HCT116 (cell line): ENCODE measurements at regions not wholly inside any gene's neighbourhood (a gene's known extent, or its start where the extent isn't known, plus 50 kb on each side); places are given as distances from the start of the nearest gene placed in this dataset.

Experiments used
- ATAC-seq: fragments of 200-7000 bp; cut with Tn5 transposase; 2 replicates; pipeline ENCODE4 v1.9.1; 2020; ENCODE audit warnings: mild to moderate bottlenecking, moderate library complexity
- BruUV-seq: library from RNA; stranded (reverse); fragments of 400-500 nt; replicated peaks from 2 replicates; lab custom pipeline; 2021; lab: Mats Ljungman, UMichigan
- CTCF ChIA-PET: fragments of 300-600 bp; sonication (Branson Sonifier 250); formaldehyde crosslinking; loops from one replicate; lab custom pipeline; 2021; ENCODE audit warnings: antibody characterized with exemption; lab: Charles Lee
- POLR2A ChIA-PET: fragments of 300-600, 350-600 bp; sonication (Branson Sonifier 250); formaldehyde crosslinking; loops from one replicate; lab custom pipeline; 2021; ENCODE audit warnings: antibody characterized with exemption; lab: Charles Lee
- RAD21 ChIA-PET, 2 experiments: fragments of 300-600 bp; sonication (Branson Sonifier 250); formaldehyde crosslinking; loops; one replicate each; lab custom pipeline; 2023; ENCODE audit warnings: low total read pairs in 2 of 2; ENCODE audit not compliant: uncharacterized antibody in 2 of 2, unreplicated experiment in 2 of 2, low non-redundant PET in 1 of 2; lab: Charles Lee
- DNase-seq: peaks from one replicate; pipeline ENCODE4 v3.0.0-alpha.2; 2010; ENCODE audit warnings: low read depth, low spot score
- H2AFZ ChIP-seq: fragments of 200-600 bp; shearing (Covaris generic), sonication (generic); 2 replicates; pipeline ENCODE4 v1.6.1; 2017; ENCODE audit warnings: low read depth, mixed run types, mixed read lengths, antibody characterized with exemption, low read length; ENCODE audit not compliant: poor library complexity, severe bottlenecking
- H3K27ac ChIP-seq: 2 replicates; pipeline ENCODE4 v1.5.1; 2012; ENCODE audit warnings: low read depth, low read length
- H3K27me3 ChIP-seq: fragments of 200-600 bp; sonication (generic); 2 replicates; pipeline ENCODE4 v1.6.1; 2016; ENCODE audit warnings: mixed run types, low read length, mixed read lengths; ENCODE audit not compliant: insufficient read depth
- H3K36me3 ChIP-seq, 2 experiments: fragments of 200-500 bp in 1 of 2; fragments of 200-600 bp in 1 of 2; sonication (Bioruptor generic) in 1 of 2; sonication (generic) in 1 of 2; 2 replicates each; pipeline versions ENCODE4 v1.5.1 to v1.6.1; 2014 to 2016; ENCODE audit warnings: low read length in 2 of 2, inconsistent platforms in 1 of 2, mixed read lengths in 1 of 2, mixed run types in 1 of 2; ENCODE audit not compliant: insufficient read depth in 2 of 2, control insufficient read depth in 1 of 2
- H3K4me1 ChIP-seq, 2 experiments: fragments of 200-600 bp in 1 of 2; sonication (generic) in 1 of 2; 2 replicates each; pipeline versions ENCODE4 v1.5.1 to v1.6.1; 2012 to 2017; ENCODE audit warnings: low read length in 2 of 2, inconsistent platforms in 1 of 2, mild to moderate bottlenecking in 1 of 2, mixed read lengths in 1 of 2, mixed run types in 1 of 2, moderate library complexity in 1 of 2; ENCODE audit not compliant: insufficient read depth in 2 of 2, control insufficient read depth in 1 of 2
- H3K4me2 ChIP-seq: fragments of 200-600 bp; sonication (generic); 2 replicates; pipeline ENCODE4 v1.6.1; 2017; ENCODE audit warnings: mixed run types, low read length, mixed read lengths
- H3K4me3 ChIP-seq, 2 experiments: fragments of 200-600 bp in 1 of 2; sonication (generic) in 1 of 2; replicated peaks in 1 of 2; 2 replicates each; pipeline ENCODE4 v1.5.1; 2011 to 2016; ENCODE audit warnings: low read length in 2 of 2, control low read depth in 1 of 2, low read depth in 1 of 2, mild to moderate bottlenecking in 1 of 2, mixed read lengths in 1 of 2, mixed run types in 1 of 2
- H3K79me2 ChIP-seq: fragments of 200-600 bp; sonication (generic); 2 replicates; pipeline ENCODE4 v1.6.1; 2017; ENCODE audit warnings: mild to moderate bottlenecking, mixed run types, low read length, moderate library complexity, mixed read lengths; ENCODE audit not compliant: insufficient read depth
- H3K9ac ChIP-seq: fragments of 200-600 bp; sonication (generic); 2 replicates; pipeline ENCODE4 v1.6.1; 2016; ENCODE audit warnings: low read length, mixed read lengths
- H3K9me2 ChIP-seq: fragments of 200-600 bp; sonication (generic), shearing (Covaris generic); 2 replicates; pipeline ENCODE4 v1.6.1; 2017; ENCODE audit warnings: mixed run types, mild to moderate bottlenecking, moderate library complexity; ENCODE audit not compliant: insufficient read depth
- H3K9me3 ChIP-seq, 2 experiments: fragments of 200-500 bp in 1 of 2; fragments of 200-600 bp in 1 of 2; sonication (Bioruptor generic) in 1 of 2; sonication (generic) in 1 of 2; 2 replicates each; pipeline ENCODE4 v1.6.1; 2014 to 2017; ENCODE audit warnings: low read length in 2 of 2, mixed read lengths in 2 of 2, inconsistent platforms in 1 of 2, low read depth in 1 of 2, mild to moderate bottlenecking in 1 of 2, mixed run types in 1 of 2, moderate library complexity in 1 of 2; ENCODE audit not compliant: control insufficient read depth in 1 of 2, insufficient read depth in 1 of 2
- H4K20me1 ChIP-seq: fragments of 200-600 bp; sonication (generic), shearing (Covaris generic); 2 replicates; pipeline ENCODE4 v1.6.1; 2017; ENCODE audit warnings: mixed run types, mild to moderate bottlenecking, moderate library complexity; ENCODE audit not compliant: insufficient read depth
- CBX3 ChIP-seq: IDR thresholded peaks from 2 replicates; pipeline ENCODE4 v1.6.1; 2012; ENCODE audit warnings: low read depth
- CEBPB ChIP-seq: IDR thresholded peaks from 2 replicates; pipeline ENCODE4 v1.6.1; 2012; ENCODE audit warnings: low read depth
- EGR1 ChIP-seq: IDR thresholded peaks from 2 replicates; pipeline ENCODE4 v1.6.1; 2012; ENCODE audit warnings: low read depth
- ELF1 ChIP-seq: IDR thresholded peaks from 2 replicates; pipeline ENCODE4 v1.6.1; 2012; ENCODE audit warnings: low read depth, borderline replicate concordance
- EZH2 ChIP-seq: fragments of 200-600 bp; sonication (generic); IDR thresholded peaks from 2 replicates; pipeline ENCODE4 v1.6.1; 2017; ENCODE audit warnings: antibody characterized with exemption, mixed run types
- EZH2phosphoT487 ChIP-seq: fragments of 200-600 bp; IDR thresholded peaks from 2 replicates; pipeline ENCODE4 v1.6.1; 2018; ENCODE audit warnings: antibody characterized with exemption, borderline replicate concordance
- FOSL1 ChIP-seq: IDR thresholded peaks from 2 replicates; pipeline ENCODE4 v1.6.1; 2012; ENCODE audit warnings: low read depth
- JUND ChIP-seq: IDR thresholded peaks from 2 replicates; pipeline ENCODE4 v1.6.1; 2012
- POLR2A ChIP-seq: IDR thresholded peaks from 2 replicates; pipeline ENCODE4 v1.7.0; 2011; ENCODE audit warnings: borderline replicate concordance; ENCODE audit not compliant: insufficient read depth, insufficient read length; ENCODE audit errors: extremely low read depth
- POLR2AphosphoS5 ChIP-seq: IDR thresholded peaks from 2 replicates; pipeline ENCODE4 v1.6.1; 2011; ENCODE audit warnings: mild to moderate bottlenecking, low read depth, low read length, moderate library complexity
- RAD21 ChIP-seq: IDR thresholded peaks from 2 replicates; pipeline ENCODE4 v1.6.1; 2012; ENCODE audit warnings: low read depth, mild to moderate bottlenecking
- SP1 ChIP-seq: IDR thresholded peaks from 2 replicates; pipeline ENCODE4 v1.6.1; 2012; ENCODE audit warnings: low read depth
- SRF ChIP-seq: IDR thresholded peaks from 2 replicates; pipeline ENCODE4 v1.6.1; 2012; ENCODE audit warnings: low read depth
- TCF7L2 ChIP-seq: IDR thresholded peaks from 2 replicates; pipeline ENCODE4 v1.7.0; 2011; ENCODE audit warnings: borderline replicate concordance, inconsistent platforms; ENCODE audit not compliant: insufficient read depth, insufficient read length; ENCODE audit errors: extremely low read depth
- YY1 ChIP-seq: IDR thresholded peaks from 2 replicates; pipeline ENCODE4 v1.6.1; 2011; ENCODE audit warnings: low read length, low read depth, moderate library complexity, mild to moderate bottlenecking; ENCODE audit not compliant: insufficient replicate concordance; ENCODE audit errors: extremely low read depth
- ZFX ChIP-seq: fragments of 450-650 bp; IDR thresholded peaks from 2 replicates; pipeline ENCODE4 v1.6.1; 2017
- ZNF274 ChIP-seq: fragments of 200-500 bp; sonication (Bioruptor generic); IDR thresholded peaks from 2 replicates; pipeline ENCODE4 v1.6.1; 2014; ENCODE audit warnings: mild to moderate bottlenecking, low read depth, low read length, inconsistent platforms
- intact Hi-C: fragments of 100-400 bp; cut with micrococcal nuclease; formaldehyde crosslinking; loops from 2 replicates; pipeline ENCODE4 v1.10.0; 2022
- TF ChIP-seq, protein P1 (sequence below): IDR thresholded peaks from 2 replicates; pipeline ENCODE4 v1.6.1; 2011; ENCODE audit warnings: mild to moderate bottlenecking, low read length, moderate library complexity; ENCODE audit not compliant: insufficient replicate concordance; ENCODE audit errors: extremely low read depth
- TF ChIP-seq, protein P2 (sequence below): IDR thresholded peaks from 2 replicates; pipeline ENCODE4 v1.6.1; 2012

DNA sequence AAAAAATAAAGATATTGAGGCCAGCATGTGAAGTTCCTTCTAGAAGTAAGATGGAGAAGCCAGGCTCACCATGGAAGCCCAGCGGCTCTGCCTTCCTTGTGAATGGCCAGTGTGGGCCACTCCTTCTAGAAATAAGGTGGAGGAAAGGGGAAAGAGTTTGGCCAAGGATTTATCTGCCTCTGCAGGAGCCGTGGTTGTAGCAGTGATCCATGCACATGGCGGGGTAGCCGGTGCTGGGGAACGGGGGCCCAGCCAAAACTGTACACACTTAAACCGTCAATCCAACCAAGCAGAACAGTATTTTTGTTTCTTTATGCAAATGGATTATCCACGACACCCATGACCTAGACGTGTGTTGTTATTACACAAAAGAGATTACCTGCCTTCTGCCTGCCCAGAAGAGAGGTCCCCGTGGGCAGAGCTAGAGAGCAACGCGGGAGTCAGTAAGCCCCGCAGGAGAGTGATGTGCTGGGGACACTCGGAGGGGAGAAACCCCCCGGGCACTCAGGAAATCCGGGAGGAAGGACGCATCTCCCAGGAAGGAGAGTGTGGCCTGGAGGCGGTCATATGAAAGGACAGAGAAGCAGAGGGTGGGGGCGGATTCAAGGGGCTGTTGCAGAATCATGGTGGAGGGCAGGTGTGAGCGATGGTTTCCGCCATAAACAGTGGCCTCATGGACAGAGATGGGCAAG lies 218.4 kb upstream of the PPP2R2D start:
- intact Hi-C loops: no loop called here

DNA sequence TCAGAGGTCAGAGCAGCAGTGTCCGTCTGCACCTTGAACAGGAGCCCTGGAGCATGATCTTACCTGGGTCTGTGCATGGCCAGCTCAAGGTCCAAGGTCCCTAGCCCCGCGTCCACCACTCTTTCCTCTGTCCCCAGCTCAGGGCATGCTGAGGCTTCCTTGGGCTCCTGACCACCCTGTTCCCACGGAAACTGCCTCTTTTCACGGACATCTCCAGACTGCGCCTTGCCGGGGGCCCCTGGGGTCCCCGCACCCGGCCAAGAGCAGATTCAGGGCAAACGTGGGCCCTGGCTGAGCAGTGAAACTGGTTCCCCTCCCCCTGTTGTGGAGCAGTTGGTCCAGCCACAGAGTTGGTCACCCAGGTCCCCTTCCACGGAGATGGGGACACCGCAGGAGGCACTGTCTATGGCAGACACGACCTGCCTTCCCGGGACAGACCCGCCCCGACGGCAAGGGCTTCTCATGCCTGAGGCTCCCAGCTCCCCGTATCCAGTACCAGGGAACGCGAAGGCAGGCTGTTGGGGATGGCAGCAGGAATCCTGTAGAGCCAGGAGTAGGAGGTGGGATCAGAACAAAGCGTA lies 217.4 kb upstream of the PPP2R2D start:
- RAD21 ChIA-PET: no interaction called here
- H3K9me3 ChIP-seq: no peaks in the 10 kb centered on the region
- H2AFZ ChIP-seq: no peak overlapping the region
- no peak overlapping the region for H3K9ac ChIP-seq
- no peak overlapping the region for H3K4me3 ChIP-seq
- no peaks in the 10 kb centered on the region for H3K4me1 ChIP-seq
- H3K79me2 ChIP-seq: no peaks in the 10 kb centered on the region
- BruUV-seq: no TSS peak
- H3K9me2 ChIP-seq: no peaks in the 10 kb centered on the region
- no peaks in the 10 kb centered on the region for H4K20me1 ChIP-seq
- DNase-seq: no peak
- no peak overlapping the region for H3K27ac ChIP-seq
- H3K4me2 ChIP-seq: no peak overlapping the region
- POLR2A ChIA-PET: no interaction called here
- intact Hi-C loops: no loop called here
- CTCF ChIA-PET: interaction anchor here (1.0 kb wide), 1 partner anchor 102 kb away, joined by 3 read pairs; no protein-coding TSS in a partner anchor
- ATAC-seq: no peak
- no peaks in the 10 kb centered on the region for H3K36me3 ChIP-seq
- no peaks in the 10 kb centered on the region for H3K27me3 ChIP-seq
- TF ChIP-seq SP1 (no peak), POLR2A (no peak), TCF7L2 (no peak), CEBPB (no peak), EZH2phosphoT487 (no peak), CBX3 (no peak), ELF1 (no peak), RAD21 (no peak), YY1 (no peak), FOSL1 (no peak), EGR1 (no peak), ZFX (no peak), JUND (no peak)
- TF ChIP-seq, protein P1, sequence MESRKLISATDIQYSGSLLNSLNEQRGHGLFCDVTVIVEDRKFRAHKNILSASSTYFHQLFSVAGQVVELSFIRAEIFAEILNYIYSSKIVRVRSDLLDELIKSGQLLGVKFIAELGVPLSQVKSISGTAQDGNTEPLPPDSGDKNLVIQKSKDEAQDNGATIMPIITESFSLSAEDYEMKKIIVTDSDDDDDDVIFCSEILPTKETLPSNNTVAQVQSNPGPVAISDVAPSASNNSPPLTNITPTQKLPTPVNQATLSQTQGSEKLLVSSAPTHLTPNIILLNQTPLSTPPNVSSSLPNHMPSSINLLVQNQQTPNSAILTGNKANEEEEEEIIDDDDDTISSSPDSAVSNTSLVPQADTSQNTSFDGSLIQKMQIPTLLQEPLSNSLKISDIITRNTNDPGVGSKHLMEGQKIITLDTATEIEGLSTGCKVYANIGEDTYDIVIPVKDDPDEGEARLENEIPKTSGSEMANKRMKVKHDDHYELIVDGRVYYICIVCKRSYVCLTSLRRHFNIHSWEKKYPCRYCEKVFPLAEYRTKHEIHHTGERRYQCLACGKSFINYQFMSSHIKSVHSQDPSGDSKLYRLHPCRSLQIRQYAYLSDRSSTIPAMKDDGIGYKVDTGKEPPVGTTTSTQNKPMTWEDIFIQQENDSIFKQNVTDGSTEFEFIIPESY: no peak
- TF ChIP-seq, protein P2, sequence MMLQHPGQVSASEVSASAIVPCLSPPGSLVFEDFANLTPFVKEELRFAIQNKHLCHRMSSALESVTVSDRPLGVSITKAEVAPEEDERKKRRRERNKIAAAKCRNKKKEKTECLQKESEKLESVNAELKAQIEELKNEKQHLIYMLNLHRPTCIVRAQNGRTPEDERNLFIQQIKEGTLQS: no peak

More for the DNA sequence above, 218.4 kb upstream of the PPP2R2D start:
- Histone ChIP-seq H3K4me2 (no peak overlapping the region), H3K36me3 (no peaks in the 10 kb centered on the region), H3K4me3 (no peak overlapping the region), H3K27ac (no peak overlapping the region), H3K27me3 (no peaks in the 10 kb centered on the region), H3K4me1 (no peaks in the 10 kb centered on the region), H3K9ac (no peak overlapping the region), H3K9me2 (no peaks in the 10 kb centered on the region), H4K20me1 (no peaks in the 10 kb centered on the region), H2AFZ (no peak overlapping the region), H3K79me2 (no peaks in the 10 kb centered on the region), H3K9me3 (no peaks in the 10 kb centered on the region)
- ChIA-PET RAD21 (no interaction called here), POLR2A (no interaction called here), CTCF (no interaction called here)
- DNase-seq (no peak), ATAC-seq (no peak)
- no TSS peak for BruUV-seq
- TF ChIP-seq JUND (no peak), EZH2phosphoT487 (no peak), POLR2AphosphoS5 (no peak), EZH2 (no peak), CEBPB (no peak), SP1 (no peak), POLR2A (no peak), SRF (no peak), ZFX (no peak), RAD21 (no peak), ZNF274 (no peak)
- TF ChIP-seq, protein P2: no peak
